ENCODE measurements at regions not wholly inside any gene's neighbourhood (a gene's known extent, or its start where the extent isn't known, plus 50 kb on each side); places are given as distances from the start of the nearest gene placed in this dataset.
"Not testable (repeated sequence)": the region's sequence is repeated elsewhere in the genome, so short reads cannot be mapped to it uniquely, and the experiment has no call there.

DNA sequence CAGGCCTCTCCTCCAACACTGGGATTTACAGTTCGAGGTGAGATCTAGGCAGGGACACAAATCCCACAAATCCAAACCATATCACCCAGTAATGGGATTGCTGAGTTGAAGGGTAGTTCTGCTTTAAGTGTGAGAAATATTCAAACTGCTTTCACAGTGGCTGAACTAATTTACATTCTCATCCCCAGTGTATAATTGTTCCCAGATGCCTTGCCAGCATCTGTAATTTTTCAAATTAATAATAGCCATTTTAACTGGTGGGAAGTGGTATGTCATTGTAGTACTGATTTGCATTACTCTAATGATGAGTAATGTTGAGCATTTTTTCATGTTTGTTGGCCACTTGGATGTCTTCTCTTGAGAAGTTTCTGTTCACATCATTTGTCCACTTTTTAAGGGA is 592.8 kb upstream of the GRM3 start:
- no peak overlapping the region for H4K12ac ChIP-seq (ENCODE audit: low read depth, low read length)

DNA sequence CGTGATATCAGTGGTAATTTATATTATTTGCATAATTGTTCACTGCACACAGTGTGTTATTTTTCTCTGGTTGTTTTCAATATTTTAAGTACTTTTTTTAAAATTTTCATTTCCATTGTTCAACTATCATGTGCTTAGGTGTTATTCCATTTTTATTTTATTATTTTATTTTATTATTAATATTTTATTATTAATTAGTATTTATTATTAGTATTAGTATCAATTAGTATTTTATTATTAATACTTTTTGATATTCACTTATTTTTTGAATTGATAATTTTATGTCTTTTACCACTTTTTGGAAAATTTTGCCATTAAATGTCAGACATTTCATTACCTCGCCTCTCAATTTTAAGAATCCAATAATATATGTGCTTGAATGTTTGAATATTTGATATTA is 593.8 kb upstream of the GRM3 start:
- no peak overlapping the region for H2BK120ac ChIP-seq (ENCODE audit: insufficient read depth, low read length, poor library complexity)
- no peaks in the 10 kb centered on the region for H3K79me2 ChIP-seq (ENCODE audit: control insufficient read depth, insufficient read depth, low read length, poor library complexity)
- H3K9ac ChIP-seq (ENCODE audit: low read length): no peak overlapping the region
- no peaks in the 10 kb centered on the region for H3K9me3 ChIP-seq (ENCODE audit: insufficient read depth, low read depth, low read length)
- no peak overlapping the region for H3K27ac ChIP-seq (ENCODE audit: low read depth, low read length)
- no peaks in the 10 kb centered on the region for H3K4me1 ChIP-seq (ENCODE audit: control insufficient read depth in 1 of 2, insufficient read depth in 2 of 2, low read length in 2 of 2)
- H4K91ac ChIP-seq (ENCODE audit: low read depth, low read length): no peak overlapping the region
- no peak overlapping the region for H3K18ac ChIP-seq (ENCODE audit: low read length)
- H4K12ac ChIP-seq (ENCODE audit: low read depth, low read length): no peak overlapping the region
- H3K4me3 ChIP-seq (ENCODE audit: low read depth, low read length): no peak overlapping the region
- H3K4ac ChIP-seq (ENCODE audit: low read depth, low read length): no peak overlapping the region
- no peak for DNase-seq
- no peaks in the 10 kb centered on the region for H3K79me1 ChIP-seq (ENCODE audit: low read length)
- no CpG with 5 or more reads among the region's 2 CpGs for WGBS (ENCODE audit: extremely low coverage, insufficient coverage, insufficient read length)
- no peak overlapping the region for H3K4me2 ChIP-seq (ENCODE audit: low read length)
- H3K23ac ChIP-seq (ENCODE audit: low read length): no peak overlapping the region
- no peak overlapping the region for H2AK5ac ChIP-seq (ENCODE audit: low read length)
- H2BK12ac ChIP-seq (ENCODE audit: low read length): no peak overlapping the region
- H3K36me3 ChIP-seq (ENCODE audit: control insufficient read depth in 1 of 2, insufficient read depth in 2 of 2, low read length in 2 of 2): no peaks in the 10 kb centered on the region
- no peak overlapping the region for H2AFZ ChIP-seq (ENCODE audit: insufficient read depth, low read length, poor library complexity)
- H3K27me3 ChIP-seq (ENCODE audit: insufficient read depth, low read length): no peaks in the 10 kb centered on the region
- H4K8ac ChIP-seq (ENCODE audit: low read depth, low read length): no peak overlapping the region
- H2BK5ac ChIP-seq (ENCODE audit: low read depth, low read length, poor library complexity): no peak overlapping the region
- no peak overlapping the region for H3K14ac ChIP-seq (ENCODE audit: low read length)

More for the DNA sequence above, 592.8 kb upstream of the GRM3 start:
- Histone ChIP-seq H4K8ac (ENCODE audit: low read depth, low read length) (no peak overlapping the region), H3K4ac (ENCODE audit: low read depth, low read length) (no peak overlapping the region), H2BK120ac (ENCODE audit: insufficient read depth, low read length, poor library complexity) (no peak overlapping the region), H2AK5ac (ENCODE audit: low read length) (no peak overlapping the region), H3K4me2 (ENCODE audit: low read length) (no peak overlapping the region), H2BK5ac (ENCODE audit: low read depth, low read length, poor library complexity) (no peak overlapping the region), H3K36me3 (ENCODE audit: control insufficient read depth in 1 of 2, insufficient read depth in 2 of 2, low read length in 2 of 2) (no peaks in the 10 kb centered on the region), H2BK12ac (ENCODE audit: low read length) (no peak overlapping the region), H3K4me3 (ENCODE audit: low read depth, low read length) (no peak overlapping the region), H3K27ac (ENCODE audit: low read depth, low read length) (no peak overlapping the region), H3K23ac (ENCODE audit: low read length) (no peak overlapping the region), H3K14ac (ENCODE audit: low read length) (no peak overlapping the region), H3K18ac (ENCODE audit: low read length) (no peak overlapping the region), H2AFZ (ENCODE audit: insufficient read depth, low read length, poor library complexity) (no peak overlapping the region), H3K4me1 (ENCODE audit: control insufficient read depth in 1 of 2, insufficient read depth in 2 of 2, low read length in 2 of 2) (no peaks in the 10 kb centered on the region), H3K9me3 (ENCODE audit: insufficient read depth, low read depth, low read length) (no peaks in the 10 kb centered on the region), H3K79me1 (ENCODE audit: low read length) (no peaks in the 10 kb centered on the region), H3K9ac (ENCODE audit: low read length) (no peak overlapping the region), H3K27me3 (ENCODE audit: insufficient read depth, low read length) (no peaks in the 10 kb centered on the region), H4K91ac (ENCODE audit: low read depth, low read length) (no peak overlapping the region), H3K79me2 (ENCODE audit: control insufficient read depth, insufficient read depth, low read length, poor library complexity) (no peaks in the 10 kb centered on the region)
- no CpG with 5 or more reads among the region's 1 CpG for WGBS (ENCODE audit: extremely low coverage, insufficient coverage, insufficient read length)
- DNase-seq: no peak

DNA sequence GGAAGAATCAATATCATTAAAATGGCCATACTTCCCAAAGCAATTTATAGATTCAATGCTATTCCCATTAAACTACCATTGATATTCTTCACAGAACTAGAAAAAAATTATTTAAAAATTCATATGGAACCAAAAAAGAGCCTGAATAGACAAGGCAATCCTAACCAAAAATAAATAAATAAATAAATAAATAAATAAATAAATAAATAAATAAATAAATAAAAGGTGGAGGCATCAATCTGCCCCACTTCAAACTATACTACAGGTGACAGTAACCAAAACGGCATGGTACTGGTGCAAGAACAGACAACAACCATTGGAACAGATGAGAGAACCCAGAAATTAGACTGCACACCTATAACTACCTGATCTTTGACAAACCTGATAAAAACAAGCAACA is 598.5 kb upstream of the GRM3 start:
- not testable (repeated sequence) for H3K4me2 ChIP-seq (ENCODE audit: low read length); H3K23ac ChIP-seq (ENCODE audit: low read length); DNase-seq; H3K18ac ChIP-seq (ENCODE audit: low read length); H4K8ac ChIP-seq (ENCODE audit: low read depth, low read length); H3K14ac ChIP-seq (ENCODE audit: low read length); H2AK5ac ChIP-seq (ENCODE audit: low read length); H3K4me1 ChIP-seq (ENCODE audit: control insufficient read depth in 1 of 2, insufficient read depth in 2 of 2, low read length in 2 of 2); H3K27ac ChIP-seq (ENCODE audit: low read depth, low read length); H3K79me1 ChIP-seq (ENCODE audit: low read length); H3K36me3 ChIP-seq (ENCODE audit: control insufficient read depth in 1 of 2, insufficient read depth in 2 of 2, low read length in 2 of 2); H3K27me3 ChIP-seq (ENCODE audit: insufficient read depth, low read length); H3K4ac ChIP-seq (ENCODE audit: low read depth, low read length); H2BK120ac ChIP-seq (ENCODE audit: insufficient read depth, low read length, poor library complexity); H3K9ac ChIP-seq (ENCODE audit: low read length); H3K4me3 ChIP-seq (ENCODE audit: low read depth, low read length); H2AFZ ChIP-seq (ENCODE audit: insufficient read depth, low read length, poor library complexity); H3K9me3 ChIP-seq (ENCODE audit: insufficient read depth, low read depth, low read length); H4K12ac ChIP-seq (ENCODE audit: low read depth, low read length); H2BK12ac ChIP-seq (ENCODE audit: low read length); H4K91ac ChIP-seq (ENCODE audit: low read depth, low read length); H2BK5ac ChIP-seq (ENCODE audit: low read depth, low read length, poor library complexity); H3K79me2 ChIP-seq (ENCODE audit: control insufficient read depth, insufficient read depth, low read length, poor library complexity)
- no CpG with 5 or more reads among the region's 1 CpG for WGBS (ENCODE audit: extremely low coverage, insufficient coverage, insufficient read length)

GRCh38 chr7:86025807-86026206 is 617.9 kb upstream of the GRM3 start:
- H4K12ac ChIP-seq (ENCODE audit: low read depth, low read length): no peak overlapping the region
- no peak overlapping the region for H3K4me2 ChIP-seq (ENCODE audit: low read length)
- H4K91ac ChIP-seq (ENCODE audit: low read depth, low read length): no peak overlapping the region
- H3K14ac ChIP-seq (ENCODE audit: low read length): no peak overlapping the region
- no peaks in the 10 kb centered on the region for H3K79me2 ChIP-seq (ENCODE audit: control insufficient read depth, insufficient read depth, low read length, poor library complexity)
- H2BK120ac ChIP-seq (ENCODE audit: insufficient read depth, low read length, poor library complexity): no peak overlapping the region
- H3K4me1 ChIP-seq (ENCODE audit: control insufficient read depth in 1 of 2, insufficient read depth in 2 of 2, low read length in 2 of 2): no peaks in the 10 kb centered on the region
- H3K9me3 ChIP-seq (ENCODE audit: insufficient read depth, low read depth, low read length): no peaks in the 10 kb centered on the region
- no peak overlapping the region for H2BK5ac ChIP-seq (ENCODE audit: low read depth, low read length, poor library complexity)
- H4K8ac ChIP-seq (ENCODE audit: low read depth, low read length): no peak overlapping the region
- H3K79me1 ChIP-seq (ENCODE audit: low read length): no peaks in the 10 kb centered on the region
- no peak for DNase-seq
- H2BK12ac ChIP-seq (ENCODE audit: low read length): no peak overlapping the region
- no peaks in the 10 kb centered on the region for H3K27me3 ChIP-seq (ENCODE audit: insufficient read depth, low read length)
- H3K4me3 ChIP-seq (ENCODE audit: low read depth, low read length): no peak overlapping the region
- no peak overlapping the region for H3K27ac ChIP-seq (ENCODE audit: low read depth, low read length)
- no peak overlapping the region for H3K4ac ChIP-seq (ENCODE audit: low read depth, low read length)
- H3K23ac ChIP-seq (ENCODE audit: low read length): no peak overlapping the region
- H2AK5ac ChIP-seq (ENCODE audit: low read length): no peak overlapping the region
- no peaks in the 10 kb centered on the region for H3K36me3 ChIP-seq (ENCODE audit: control insufficient read depth in 1 of 2, insufficient read depth in 2 of 2, low read length in 2 of 2)
- no peak overlapping the region for H3K9ac ChIP-seq (ENCODE audit: low read length)
- H3K18ac ChIP-seq (ENCODE audit: low read length): no peak overlapping the region
- no peak overlapping the region for H2AFZ ChIP-seq (ENCODE audit: insufficient read depth, low read length, poor library complexity)

DNA sequence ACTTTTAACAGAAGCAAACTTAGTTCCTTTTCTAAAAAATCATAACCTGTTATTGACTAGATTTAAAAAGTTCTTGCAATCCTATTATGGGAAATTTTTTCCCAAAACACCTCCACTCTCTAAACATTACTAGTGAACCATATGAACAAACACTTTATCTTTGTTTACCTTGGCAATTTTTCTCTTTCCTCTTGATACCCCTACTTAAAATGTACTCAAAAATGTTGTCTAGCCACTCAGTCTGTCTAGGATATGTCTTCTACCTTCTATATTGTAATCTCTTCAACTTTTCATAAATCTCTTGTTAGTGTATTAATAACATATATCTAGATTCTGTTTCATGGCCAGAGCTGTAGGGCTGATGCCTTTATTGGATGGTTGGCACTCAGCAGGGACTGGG is 630.0 kb upstream of the GRM3 start:
- Histone ChIP-seq H3K79me1 (ENCODE audit: low read length) (no peaks in the 10 kb centered on the region), H4K12ac (ENCODE audit: low read depth, low read length) (no peak overlapping the region), H3K27ac (ENCODE audit: low read depth, low read length) (no peak overlapping the region), H2BK120ac (ENCODE audit: insufficient read depth, low read length, poor library complexity) (no peak overlapping the region), H3K36me3 (ENCODE audit: control insufficient read depth in 1 of 2, insufficient read depth in 2 of 2, low read length in 2 of 2) (no peaks in the 10 kb centered on the region), H4K91ac (ENCODE audit: low read depth, low read length) (no peak overlapping the region), H3K9me3 (ENCODE audit: insufficient read depth, low read depth, low read length) (no peaks in the 10 kb centered on the region), H3K18ac (ENCODE audit: low read length) (no peak overlapping the region), H3K4me2 (ENCODE audit: low read length) (no peak overlapping the region), H3K23ac (ENCODE audit: low read length) (no peak overlapping the region), H2AFZ (ENCODE audit: insufficient read depth, low read length, poor library complexity) (no peak overlapping the region), H3K4me1 (ENCODE audit: control insufficient read depth in 1 of 2, insufficient read depth in 2 of 2, low read length in 2 of 2) (no peaks in the 10 kb centered on the region), H3K14ac (ENCODE audit: low read length) (no peak overlapping the region), H3K4ac (ENCODE audit: low read depth, low read length) (no peak overlapping the region), H2BK12ac (ENCODE audit: low read length) (no peak overlapping the region), H3K79me2 (ENCODE audit: control insufficient read depth, insufficient read depth, low read length, poor library complexity) (no peaks in the 10 kb centered on the region), H3K4me3 (ENCODE audit: low read depth, low read length) (no peak overlapping the region), H3K9ac (ENCODE audit: low read length) (no peak overlapping the region), H4K8ac (ENCODE audit: low read depth, low read length) (no peak overlapping the region), H2AK5ac (ENCODE audit: low read length) (no peak overlapping the region), H2BK5ac (ENCODE audit: low read depth, low read length, poor library complexity) (no peak overlapping the region), H3K27me3 (ENCODE audit: insufficient read depth, low read length) (no peaks in the 10 kb centered on the region)
- DNase-seq: no peak

Data from trophoblast cell (in vitro differentiated cells and primary cell).